ENCODE measurements at regions not wholly inside any gene's neighbourhood (a gene's known extent, or its start where the extent isn't known, plus 50 kb on each side); places are given as distances from the start of the nearest gene placed in this dataset.

DNA sequence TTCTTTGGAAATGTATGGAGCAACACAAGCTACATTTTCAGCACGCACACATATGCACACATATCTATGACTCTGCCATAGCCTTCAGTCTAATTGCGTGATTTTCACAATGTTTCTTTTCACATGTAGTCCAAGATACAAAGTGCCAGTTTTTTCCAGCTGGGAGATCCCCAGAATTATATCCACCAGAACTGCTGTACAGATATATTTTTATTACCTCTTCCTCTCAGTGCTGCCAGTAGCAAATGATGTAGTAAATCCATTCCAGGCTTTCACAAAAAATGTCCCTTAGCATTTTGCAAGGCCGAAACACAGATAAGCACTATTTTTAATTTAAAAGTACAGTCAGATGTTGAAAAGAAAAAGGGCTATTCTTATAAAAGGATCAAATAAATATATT is 719.8 kb upstream of the SEMA6D start:
- TF ChIP-seq, protein P1, sequence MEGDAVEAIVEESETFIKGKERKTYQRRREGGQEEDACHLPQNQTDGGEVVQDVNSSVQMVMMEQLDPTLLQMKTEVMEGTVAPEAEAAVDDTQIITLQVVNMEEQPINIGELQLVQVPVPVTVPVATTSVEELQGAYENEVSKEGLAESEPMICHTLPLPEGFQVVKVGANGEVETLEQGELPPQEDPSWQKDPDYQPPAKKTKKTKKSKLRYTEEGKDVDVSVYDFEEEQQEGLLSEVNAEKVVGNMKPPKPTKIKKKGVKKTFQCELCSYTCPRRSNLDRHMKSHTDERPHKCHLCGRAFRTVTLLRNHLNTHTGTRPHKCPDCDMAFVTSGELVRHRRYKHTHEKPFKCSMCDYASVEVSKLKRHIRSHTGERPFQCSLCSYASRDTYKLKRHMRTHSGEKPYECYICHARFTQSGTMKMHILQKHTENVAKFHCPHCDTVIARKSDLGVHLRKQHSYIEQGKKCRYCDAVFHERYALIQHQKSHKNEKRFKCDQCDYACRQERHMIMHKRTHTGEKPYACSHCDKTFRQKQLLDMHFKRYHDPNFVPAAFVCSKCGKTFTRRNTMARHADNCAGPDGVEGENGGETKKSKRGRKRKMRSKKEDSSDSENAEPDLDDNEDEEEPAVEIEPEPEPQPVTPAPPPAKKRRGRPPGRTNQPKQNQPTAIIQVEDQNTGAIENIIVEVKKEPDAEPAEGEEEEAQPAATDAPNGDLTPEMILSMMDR (IDR thresholded peaks at IDR 0.05): no peak
- TF ChIP-seq POLR2A (IDR thresholded peaks at IDR 0.05): no peak

Measured in thyroid gland (tissue), 4 donors.